Astrocyte (in vitro differentiated cells and primary cell): ENCODE measurements at regions not wholly inside any gene's neighbourhood (a gene's known extent, or its start where the extent isn't known, plus 50 kb on each side); places are given as distances from the start of the nearest gene placed in this dataset.

Source experiments
- EZH2 ChIP-seq: IDR thresholded peaks from 2 replicates; pipeline ENCODE4 v1.6.1; 2012; ENCODE audit warnings: mild to moderate bottlenecking, low read length, inconsistent platforms; ENCODE audit not compliant: insufficient read depth
- TF ChIP-seq, protein P1 (sequence below): IDR thresholded peaks from 2 replicates; pipeline ENCODE4 v1.5.1; 2011; ENCODE audit warnings: low read depth, mild to moderate bottlenecking, inconsistent platforms, low read length, moderate library complexity; ENCODE audit not compliant: insufficient read depth

- TF ChIP-seq, protein P1, sequence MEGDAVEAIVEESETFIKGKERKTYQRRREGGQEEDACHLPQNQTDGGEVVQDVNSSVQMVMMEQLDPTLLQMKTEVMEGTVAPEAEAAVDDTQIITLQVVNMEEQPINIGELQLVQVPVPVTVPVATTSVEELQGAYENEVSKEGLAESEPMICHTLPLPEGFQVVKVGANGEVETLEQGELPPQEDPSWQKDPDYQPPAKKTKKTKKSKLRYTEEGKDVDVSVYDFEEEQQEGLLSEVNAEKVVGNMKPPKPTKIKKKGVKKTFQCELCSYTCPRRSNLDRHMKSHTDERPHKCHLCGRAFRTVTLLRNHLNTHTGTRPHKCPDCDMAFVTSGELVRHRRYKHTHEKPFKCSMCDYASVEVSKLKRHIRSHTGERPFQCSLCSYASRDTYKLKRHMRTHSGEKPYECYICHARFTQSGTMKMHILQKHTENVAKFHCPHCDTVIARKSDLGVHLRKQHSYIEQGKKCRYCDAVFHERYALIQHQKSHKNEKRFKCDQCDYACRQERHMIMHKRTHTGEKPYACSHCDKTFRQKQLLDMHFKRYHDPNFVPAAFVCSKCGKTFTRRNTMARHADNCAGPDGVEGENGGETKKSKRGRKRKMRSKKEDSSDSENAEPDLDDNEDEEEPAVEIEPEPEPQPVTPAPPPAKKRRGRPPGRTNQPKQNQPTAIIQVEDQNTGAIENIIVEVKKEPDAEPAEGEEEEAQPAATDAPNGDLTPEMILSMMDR: no peak
- TF ChIP-seq EZH2: no peak
Measured at GRCh38 chr1:193580419-193580818, 394.0 kb upstream of the B3GALT2 start.
